ENCODE measurements at regions not wholly inside any gene's neighbourhood (a gene's known extent, or its start where the extent isn't known, plus 50 kb on each side); places are given as distances from the start of the nearest gene placed in this dataset.

- FAIRE-seq, result no peak
These were observed 475.2 kb downstream of the EPHA4 start for GRCh38 chr2:221096706-221097567.

GRCh38 chr2:221097568-221097915, 474.6 kb downstream of the EPHA4 start:
- FAIRE-seq, result no peak

GRCh38 chr2:221097949-221098348, 474.2 kb downstream of the EPHA4 start:
- no peak for FAIRE-seq

GRCh38 chr2:221100467-221101089, 471.5 kb downstream of the EPHA4 start:
- no peak for FAIRE-seq

- no peak for FAIRE-seq
These were observed 469.0 kb downstream of the EPHA4 start for GRCh38 chr2:221102896-221103688.

- no peak for FAIRE-seq
These were observed 468.2 kb downstream of the EPHA4 start for GRCh38 chr2:221103930-221104329.

GRCh38 chr2:221104361-221104811, 467.7 kb downstream of the EPHA4 start:
- FAIRE-seq, result no peak

GRCh38 chr2:221106241-221106640, 465.9 kb downstream of the EPHA4 start:
- no peak for FAIRE-seq

GRCh38 chr2:221107424-221107823, 464.7 kb downstream of the EPHA4 start:
- FAIRE-seq, result no peak

- no peak for FAIRE-seq
These were observed 462.6 kb downstream of the EPHA4 start for GRCh38 chr2:221109552-221109951.

GRCh38 chr2:221111739-221112138, 460.4 kb downstream of the EPHA4 start:
- no peak for FAIRE-seq

GRCh38 chr2:221112744-221113143, 459.4 kb downstream of the EPHA4 start:
- FAIRE-seq, result no peak

- no peak for FAIRE-seq
These were observed 456.2 kb downstream of the EPHA4 start for GRCh38 chr2:221115944-221116343.

GRCh38 chr2:221120643-221121042, 451.5 kb downstream of the EPHA4 start:
- FAIRE-seq, result no peak

- no peak for FAIRE-seq
These were observed 448.7 kb downstream of the EPHA4 start for GRCh38 chr2:221123396-221123795.

GRCh38 chr2:221124532-221125240, 447.4 kb downstream of the EPHA4 start:
- no peak for FAIRE-seq

- no peak for FAIRE-seq
These were observed 446.4 kb downstream of the EPHA4 start for GRCh38 chr2:221125691-221126090.

- FAIRE-seq, result no peak
These were observed 442.4 kb downstream of the EPHA4 start for GRCh38 chr2:221129657-221130056.

- FAIRE-seq, result no peak
These were observed 441.7 kb downstream of the EPHA4 start for GRCh38 chr2:221130431-221130830.

GRCh38 chr2:221133941-221134340, 438.2 kb downstream of the EPHA4 start:
- no peak for FAIRE-seq

GRCh38 chr2:221134718-221135117, 437.4 kb downstream of the EPHA4 start:
- FAIRE-seq, result no peak

- no peak for FAIRE-seq
These were observed 436.4 kb downstream of the EPHA4 start for GRCh38 chr2:221135699-221136098.

- no peak for FAIRE-seq
These were observed 434.7 kb downstream of the EPHA4 start for GRCh38 chr2:221137385-221137784.
